ENCODE measurements at regions not wholly inside any gene's neighbourhood (a gene's known extent, or its start where the extent isn't known, plus 50 kb on each side); places are given as distances from the start of the nearest gene placed in this dataset.
"Not testable (repeated sequence)": the region's sequence is repeated elsewhere in the genome, so short reads cannot be mapped to it uniquely, and the experiment has no call there.

GRCh38 chr9:31821583-31821982 is 562.9 kb upstream of the ACO1 start:
- no peak for DNase-seq (ENCODE audit: low read depth)

- DNase-seq (ENCODE audit: low read depth): no peak
Observed at GRCh38 chr9:31823365-31823764, 561.1 kb upstream of the ACO1 start.

- DNase-seq (ENCODE audit: low read depth): no peak
Observed at GRCh38 chr9:31824860-31825259, 559.6 kb upstream of the ACO1 start.

- DNase-seq (ENCODE audit: low read depth): no peak
Observed at GRCh38 chr9:31837211-31837610, 547.2 kb upstream of the ACO1 start.

- no peak for DNase-seq (ENCODE audit: low read depth)
Observed at GRCh38 chr9:31839273-31839672, 545.2 kb upstream of the ACO1 start.

- no peak for DNase-seq (ENCODE audit: low read depth)
Observed at GRCh38 chr9:31840702-31841101, 543.7 kb upstream of the ACO1 start.

- no peak for DNase-seq (ENCODE audit: low read depth)
Observed at GRCh38 chr9:31847963-31848362, 536.5 kb upstream of the ACO1 start.

GRCh38 chr9:31848505-31849285 is 535.7 kb upstream of the ACO1 start:
- DNase-seq (ENCODE audit: low read depth): no peak

GRCh38 chr9:31854187-31854586 is 530.3 kb upstream of the ACO1 start:
- no peak for DNase-seq (ENCODE audit: low read depth)

GRCh38 chr9:31868830-31869229 is 515.6 kb upstream of the ACO1 start:
- no peak for DNase-seq (ENCODE audit: low read depth)

- DNase-seq (ENCODE audit: low read depth): no peak
Observed at GRCh38 chr9:31870276-31870675, 514.2 kb upstream of the ACO1 start.

GRCh38 chr9:31873722-31874121 is 510.7 kb upstream of the ACO1 start:
- DNase-seq (ENCODE audit: low read depth): no peak

GRCh38 chr9:31894008-31894407 is 490.4 kb upstream of the ACO1 start:
- DNase-seq (ENCODE audit: low read depth): no peak

GRCh38 chr9:31908158-31908890 is 476.1 kb upstream of the ACO1 start:
- DNase-seq (ENCODE audit: low read depth): peak; percentile 2

- no peak for DNase-seq (ENCODE audit: low read depth)
Observed at GRCh38 chr9:31908891-31909480, 475.5 kb upstream of the ACO1 start.

- DNase-seq (ENCODE audit: low read depth): no peak
Observed at GRCh38 chr9:31912636-31913035, 471.8 kb upstream of the ACO1 start.

- DNase-seq (ENCODE audit: low read depth): no peak
Observed at GRCh38 chr9:31916591-31917241, 467.7 kb upstream of the ACO1 start.

GRCh38 chr9:31937737-31938136 is 446.7 kb upstream of the ACO1 start:
- not testable (repeated sequence) for DNase-seq (ENCODE audit: low read depth)

GRCh38 chr9:31950756-31951155 is 433.7 kb upstream of the ACO1 start:
- no peak for DNase-seq (ENCODE audit: low read depth)

GRCh38 chr9:31958572-31958971 is 425.9 kb upstream of the ACO1 start:
- no peak for DNase-seq (ENCODE audit: low read depth)

- no peak for DNase-seq (ENCODE audit: low read depth)
Observed at GRCh38 chr9:31969552-31969951, 414.9 kb upstream of the ACO1 start.

GRCh38 chr9:31983895-31984294 is 400.5 kb upstream of the ACO1 start:
- no peak for DNase-seq (ENCODE audit: low read depth)

- DNase-seq (ENCODE audit: low read depth): no peak
Observed at GRCh38 chr9:31996331-31996730, 388.1 kb upstream of the ACO1 start.
